Skeletal muscle cell (primary cell): ENCODE measurements at regions not wholly inside any gene's neighbourhood (a gene's known extent, or its start where the extent isn't known, plus 50 kb on each side); places are given as distances from the start of the nearest gene placed in this dataset.
"Not testable (repeated sequence)": the region's sequence is repeated elsewhere in the genome, so short reads cannot be mapped to it uniquely, and the experiment has no call there.

Source experiments
- DNase-seq: peaks from one replicate; pipeline ENCODE4 v3.0.0-alpha.2; 2010; ENCODE audit warnings: low read depth
- H3K4me3 ChIP-seq: 2 replicates; pipeline ENCODE4 v1.5.1; 2011; ENCODE audit warnings: low read depth, mild to moderate bottlenecking, control low read depth, low read length, moderate library complexity

DNA sequence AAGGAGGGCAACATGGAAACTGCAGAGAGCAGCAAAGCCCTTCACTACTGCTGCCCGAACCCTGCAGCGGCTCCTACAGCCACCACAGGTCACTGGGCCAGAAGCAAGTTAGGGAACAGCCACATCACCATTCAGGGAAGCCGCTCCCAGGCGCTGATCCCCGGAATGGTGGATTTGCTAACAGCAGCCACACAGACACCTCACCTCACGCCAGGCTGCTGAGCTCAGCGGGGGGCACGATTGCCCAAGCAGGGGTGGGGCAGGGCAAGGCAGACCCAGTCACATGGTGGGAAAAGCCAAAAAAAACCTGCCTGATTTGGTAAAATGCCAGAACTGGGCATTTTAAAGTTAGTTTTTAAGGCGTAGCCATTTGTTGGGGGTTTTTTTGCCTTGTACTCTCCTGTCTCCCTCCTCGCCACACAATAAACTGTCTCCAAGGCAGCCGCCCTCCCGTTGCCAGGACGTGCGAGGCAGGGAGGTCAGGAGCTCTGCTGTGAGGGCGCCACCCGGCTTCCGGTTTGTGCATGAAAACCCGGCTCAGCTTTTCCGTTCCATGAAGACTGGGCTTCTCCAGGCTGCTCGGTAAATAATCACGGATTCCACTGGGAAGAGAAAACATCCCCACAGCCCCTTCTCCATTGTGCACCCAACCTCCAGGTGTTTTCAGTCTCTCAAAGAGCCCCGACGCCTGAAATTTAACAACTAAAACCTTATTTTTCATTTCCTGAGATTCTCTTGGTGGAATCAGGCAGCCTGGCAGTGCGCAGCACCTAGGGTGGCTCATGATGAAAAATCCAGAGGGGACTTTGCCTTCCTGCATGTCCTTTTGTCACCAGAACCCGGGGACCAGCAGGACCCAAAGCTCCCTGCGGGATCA lies 453.5 kb downstream of the PREX1 start:
- H3K4me3 ChIP-seq, DNase-seq: not testable (repeated sequence)

DNA sequence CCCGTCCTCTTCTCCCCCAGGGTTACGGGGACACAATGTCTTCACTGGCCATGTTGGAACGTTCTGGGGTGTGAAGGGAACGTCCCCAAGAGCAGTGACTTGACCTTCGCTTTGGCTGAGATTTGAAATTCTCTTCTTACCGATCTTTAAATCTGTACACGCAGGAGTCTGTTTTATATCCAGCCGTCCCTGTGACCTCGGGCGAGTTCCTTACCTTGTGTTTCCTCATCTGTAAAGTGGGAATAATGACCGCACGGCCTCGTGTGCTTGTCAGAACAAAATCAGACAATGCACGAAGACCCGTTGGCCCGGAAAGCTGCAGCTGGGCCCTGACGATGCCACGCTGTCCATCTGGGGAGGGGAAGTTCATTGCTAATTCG lies 454.3 kb downstream of the PREX1 start:
- no peak overlapping the region for H3K4me3 ChIP-seq
- DNase-seq: no peak

DNA sequence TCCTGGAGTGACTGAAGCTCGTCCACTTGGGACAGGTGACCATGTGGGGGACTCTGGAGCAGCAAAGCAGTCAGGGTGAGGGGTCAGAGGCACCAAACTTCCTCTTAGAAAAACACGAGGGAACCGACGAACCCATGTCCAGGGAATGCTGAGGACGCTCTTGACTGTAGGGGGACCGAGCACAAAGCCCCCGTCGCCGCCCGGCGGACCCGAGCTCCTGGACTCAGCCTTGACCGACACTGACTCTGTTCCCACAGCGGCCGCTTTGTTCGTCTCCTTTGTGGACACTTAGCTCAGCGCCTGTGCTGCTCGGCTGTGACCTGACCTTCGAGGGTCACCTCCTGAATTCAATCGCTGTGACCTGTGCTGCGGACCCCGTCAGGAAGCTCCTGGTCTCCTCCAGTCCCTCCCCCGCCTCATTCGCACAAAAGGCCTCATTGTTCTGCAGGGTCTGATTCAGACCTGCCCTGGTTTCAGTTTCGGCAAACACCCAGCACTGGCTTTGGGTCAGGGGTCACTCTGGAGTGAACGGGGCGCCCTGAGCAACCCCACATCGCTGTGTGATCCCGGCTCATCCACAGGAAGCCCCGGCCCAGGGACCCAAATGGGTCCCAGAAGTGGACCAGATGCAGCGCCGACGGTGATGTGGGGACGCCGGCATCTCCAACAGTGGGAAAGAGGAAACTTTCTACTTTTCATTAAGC lies 454.8 kb downstream of the PREX1 start:
- not testable (repeated sequence) for H3K4me3 ChIP-seq, DNase-seq

DNA sequence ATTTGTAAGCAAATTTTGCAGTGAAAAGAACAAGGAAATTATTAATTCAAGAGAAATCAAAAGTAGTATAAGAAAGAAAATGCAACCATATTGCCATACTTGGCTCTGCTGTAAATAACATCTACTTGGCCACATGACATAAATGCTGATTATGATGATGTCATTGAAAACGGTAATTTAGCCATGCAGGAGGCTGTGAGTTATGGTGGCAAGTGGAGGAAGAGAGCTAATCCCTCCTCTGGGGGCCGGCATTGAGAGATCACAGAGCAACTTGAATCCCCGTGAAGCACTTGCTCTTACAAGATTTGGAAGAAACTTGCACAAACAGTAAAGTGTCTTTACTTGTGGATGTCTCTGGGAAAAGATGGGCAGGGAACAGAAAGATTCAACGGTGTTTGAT lies 456.6 kb downstream of the PREX1 start:
- H3K4me3 ChIP-seq: no peak overlapping the region
- DNase-seq: no peak

DNA sequence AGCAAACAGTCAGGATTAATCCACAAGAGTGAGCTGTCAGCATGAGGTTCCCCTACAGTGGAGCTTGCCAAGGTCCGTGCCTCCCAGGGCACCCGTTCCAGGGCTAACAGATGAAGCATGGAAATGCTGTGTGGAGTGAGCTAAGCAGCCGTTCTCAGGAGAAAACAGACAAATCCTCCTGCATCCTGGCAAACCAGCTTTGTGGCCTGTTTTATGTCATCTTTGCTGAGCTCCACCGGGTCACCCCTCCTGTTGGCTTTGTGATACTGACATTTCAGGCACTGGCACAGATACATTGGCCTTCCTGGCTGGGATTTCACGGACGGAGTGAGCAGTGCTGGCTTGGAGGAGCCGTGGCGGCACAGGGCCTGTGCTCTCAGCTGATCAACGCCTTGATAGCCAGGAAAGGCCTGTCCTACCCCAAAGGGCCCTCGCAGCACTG lies 459.2 kb downstream of the PREX1 start:
- H3K4me3 ChIP-seq, DNase-seq: not testable (repeated sequence)

DNA sequence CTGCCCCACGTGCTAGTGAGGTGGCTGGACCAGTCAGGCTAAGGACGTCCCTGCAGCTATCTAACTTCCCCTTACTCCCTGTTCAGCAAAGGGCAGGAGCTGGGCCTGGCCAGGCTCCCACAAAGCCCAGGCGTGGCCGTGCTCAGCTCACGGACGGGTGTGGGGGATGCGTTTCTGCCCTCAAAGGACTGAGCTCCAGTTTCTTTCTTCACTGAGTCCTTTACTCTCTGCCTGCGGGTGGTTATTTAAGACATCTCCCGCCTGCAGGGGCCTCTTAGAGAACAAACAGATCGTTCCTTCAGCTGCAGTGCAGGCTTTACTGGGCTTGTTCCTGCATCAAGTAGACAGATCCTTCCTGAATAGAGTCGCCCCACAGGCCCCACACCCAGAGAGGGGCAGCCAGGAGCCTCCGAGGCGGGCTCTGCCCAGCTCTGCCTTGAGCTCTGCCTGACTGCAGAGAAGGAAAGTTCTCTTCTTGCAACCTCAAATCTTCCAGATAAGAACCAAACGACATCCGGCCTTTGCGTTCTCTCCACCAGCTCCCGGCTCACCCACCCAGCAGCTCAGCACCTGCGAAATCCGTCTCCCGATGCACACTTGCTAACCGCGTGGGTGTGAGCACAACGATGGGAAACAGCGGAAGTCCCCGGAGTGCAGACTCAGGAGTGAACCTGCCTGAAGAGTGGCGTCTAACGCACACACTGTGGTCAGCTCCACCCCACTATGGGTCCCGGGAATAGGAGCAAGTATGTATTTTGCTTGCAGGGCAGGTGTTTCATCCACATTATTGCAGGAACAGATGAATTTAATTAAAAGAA lies 460.0 kb downstream of the PREX1 start:
- not testable (repeated sequence) for DNase-seq, H3K4me3 ChIP-seq

DNA sequence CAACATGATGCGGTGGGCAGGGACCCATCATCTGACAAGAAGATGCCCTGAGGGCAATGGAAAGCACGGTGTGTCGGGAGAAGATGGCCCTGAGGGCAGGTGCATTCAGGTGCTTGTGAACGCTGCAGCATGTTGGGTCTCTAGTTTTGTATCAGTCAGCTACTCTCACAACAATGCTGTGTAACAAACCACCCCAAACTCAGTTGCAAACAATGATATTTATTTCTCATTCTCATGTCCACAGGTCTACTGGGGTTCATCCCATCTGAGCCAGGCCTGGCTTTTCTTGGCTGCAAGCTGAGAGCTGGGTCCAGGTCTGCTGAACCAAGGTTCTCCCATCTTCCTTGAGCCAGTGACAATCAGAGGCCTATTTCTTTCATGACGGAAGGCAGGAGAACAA lies 461.6 kb downstream of the PREX1 start:
- no peak overlapping the region for H3K4me3 ChIP-seq
- no peak for DNase-seq

DNA sequence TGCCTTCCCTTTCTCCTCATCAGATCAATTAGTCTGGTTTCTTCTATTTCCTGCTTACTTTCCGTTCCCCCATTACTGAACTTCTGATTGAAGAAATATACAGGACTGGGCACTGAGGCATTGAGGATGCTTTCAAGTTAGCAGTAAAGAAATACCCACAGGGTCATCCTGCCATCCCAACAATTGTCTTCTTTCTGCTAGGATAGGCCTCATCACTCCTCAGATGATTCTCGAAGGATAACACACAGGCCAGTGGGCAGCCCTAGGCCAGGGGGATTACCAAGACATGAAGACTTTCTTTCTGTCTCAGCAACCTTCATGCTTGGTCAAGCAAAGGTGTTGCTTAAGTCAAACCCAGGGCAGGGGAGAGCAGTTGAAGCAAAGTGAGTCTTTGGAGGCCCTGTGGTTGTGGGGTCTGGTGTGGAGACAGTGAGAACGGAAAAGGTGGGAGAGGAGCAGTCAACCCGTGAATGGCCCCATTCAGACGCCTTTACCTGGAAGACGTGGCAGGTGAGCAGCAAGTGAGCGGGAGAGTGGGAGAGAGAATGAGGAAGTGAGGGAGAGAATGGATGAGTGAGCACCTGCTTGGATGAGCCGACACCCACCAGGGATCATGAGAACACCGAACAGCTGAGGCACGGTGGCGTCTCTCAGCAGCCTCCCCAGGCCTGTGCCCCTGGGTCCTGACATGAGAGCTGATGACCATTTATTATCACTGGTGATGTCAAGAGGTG lies 462.9 kb downstream of the PREX1 start:
- no peak for DNase-seq
- H3K4me3 ChIP-seq: no peak overlapping the region

DNA sequence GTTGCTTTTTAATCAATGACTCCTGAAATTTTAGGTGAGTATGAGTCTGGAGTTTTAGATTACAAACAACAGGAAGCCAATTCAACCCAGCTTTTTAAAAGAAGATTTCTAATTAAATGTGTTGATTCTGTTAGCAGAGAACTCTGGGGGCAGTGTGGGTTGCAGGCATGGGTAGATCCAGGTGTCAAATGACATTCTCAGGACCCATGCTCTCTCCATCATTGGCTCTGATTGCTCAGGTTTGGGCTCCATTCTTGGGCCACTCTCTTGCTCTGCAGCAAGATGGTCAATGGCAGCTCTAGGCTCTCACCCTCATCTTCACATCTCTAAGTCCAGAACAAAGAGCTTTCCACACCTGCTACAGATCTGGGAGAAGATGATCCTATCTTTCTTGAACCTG lies 463.7 kb downstream of the PREX1 start:
- no peak for DNase-seq
- H3K4me3 ChIP-seq: no peak overlapping the region

DNA sequence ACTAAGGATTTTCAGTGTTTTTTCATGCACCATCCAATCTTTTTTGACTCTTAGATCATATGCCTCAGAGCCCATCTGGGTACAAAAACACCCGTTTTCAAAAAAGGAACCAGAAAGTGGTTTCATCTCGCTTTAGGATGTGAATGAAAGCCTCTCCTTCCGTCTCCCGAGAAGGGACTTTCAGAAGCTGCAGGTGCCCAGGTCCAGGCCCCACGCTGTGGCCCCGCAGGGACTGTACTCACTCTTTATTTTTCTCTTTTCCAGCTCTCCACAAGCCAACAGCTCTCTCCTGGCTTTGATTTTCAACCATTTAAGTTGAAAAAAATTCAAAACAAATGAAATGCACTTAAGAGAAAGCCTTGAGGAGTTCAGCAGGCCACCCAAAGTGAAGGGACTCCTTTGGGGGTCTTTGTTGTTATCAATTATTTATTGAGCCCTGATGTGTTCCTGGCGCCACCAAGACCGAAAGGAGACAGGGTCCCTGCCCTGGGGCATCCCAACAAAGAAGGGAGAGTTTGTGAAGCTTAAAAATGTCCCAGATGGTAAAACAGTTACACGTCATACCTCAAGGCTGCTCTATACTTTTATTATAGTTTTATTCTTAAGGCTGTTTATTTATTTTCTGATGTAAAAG lies 467.3 kb downstream of the PREX1 start:
- DNase-seq: no peak
- no peak overlapping the region for H3K4me3 ChIP-seq

DNA sequence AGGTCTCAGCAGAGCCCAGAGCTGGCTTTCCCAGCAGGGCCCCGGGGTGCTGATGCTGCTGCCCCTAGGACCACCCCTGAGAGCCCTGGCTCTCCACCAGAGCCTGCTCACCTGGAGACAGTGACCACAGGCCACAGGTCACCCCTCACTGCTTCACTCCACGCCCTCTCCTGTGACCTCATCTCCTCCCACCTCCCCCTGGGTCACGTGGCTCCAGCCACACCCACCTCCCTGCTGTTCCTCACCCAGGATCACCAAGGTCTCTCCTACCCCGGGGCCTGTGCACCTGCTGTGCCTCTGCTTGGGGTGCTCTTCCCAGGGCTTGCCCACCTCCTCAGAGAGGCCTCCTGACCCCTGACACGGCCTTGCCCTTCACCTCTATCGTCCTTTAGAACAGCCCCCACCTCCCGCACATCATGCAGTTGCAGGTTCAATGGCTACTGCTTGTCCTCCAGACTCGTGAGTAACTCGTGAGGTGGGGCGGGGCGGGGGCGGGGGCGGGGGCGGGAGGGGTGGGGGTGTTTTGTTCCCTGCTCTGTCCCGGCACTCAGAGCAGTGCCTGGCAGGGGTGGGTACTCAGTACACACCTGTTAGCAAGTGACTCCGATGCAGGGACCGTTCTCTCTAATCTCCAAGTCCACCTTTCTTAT lies 468.0 kb downstream of the PREX1 start:
- no peak for DNase-seq
- H3K4me3 ChIP-seq: no peak overlapping the region

DNA sequence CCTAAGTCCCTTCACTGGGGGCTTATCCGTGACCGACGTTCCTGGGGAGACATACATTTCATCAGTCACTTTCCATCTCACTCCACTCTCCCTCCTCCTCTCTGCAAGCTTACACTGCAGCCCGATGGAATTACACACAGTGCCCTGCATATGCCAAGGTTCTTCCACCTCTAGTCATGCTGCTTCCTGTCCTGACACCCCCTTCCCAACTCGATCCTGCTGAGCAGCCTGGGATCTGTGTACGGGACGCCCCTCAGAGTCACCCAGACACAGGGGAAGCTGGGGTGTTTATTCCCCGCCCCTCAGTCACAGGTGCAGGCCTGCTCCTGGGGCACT lies 468.8 kb downstream of the PREX1 start:
- H3K4me3 ChIP-seq, DNase-seq: not testable (repeated sequence)

DNA sequence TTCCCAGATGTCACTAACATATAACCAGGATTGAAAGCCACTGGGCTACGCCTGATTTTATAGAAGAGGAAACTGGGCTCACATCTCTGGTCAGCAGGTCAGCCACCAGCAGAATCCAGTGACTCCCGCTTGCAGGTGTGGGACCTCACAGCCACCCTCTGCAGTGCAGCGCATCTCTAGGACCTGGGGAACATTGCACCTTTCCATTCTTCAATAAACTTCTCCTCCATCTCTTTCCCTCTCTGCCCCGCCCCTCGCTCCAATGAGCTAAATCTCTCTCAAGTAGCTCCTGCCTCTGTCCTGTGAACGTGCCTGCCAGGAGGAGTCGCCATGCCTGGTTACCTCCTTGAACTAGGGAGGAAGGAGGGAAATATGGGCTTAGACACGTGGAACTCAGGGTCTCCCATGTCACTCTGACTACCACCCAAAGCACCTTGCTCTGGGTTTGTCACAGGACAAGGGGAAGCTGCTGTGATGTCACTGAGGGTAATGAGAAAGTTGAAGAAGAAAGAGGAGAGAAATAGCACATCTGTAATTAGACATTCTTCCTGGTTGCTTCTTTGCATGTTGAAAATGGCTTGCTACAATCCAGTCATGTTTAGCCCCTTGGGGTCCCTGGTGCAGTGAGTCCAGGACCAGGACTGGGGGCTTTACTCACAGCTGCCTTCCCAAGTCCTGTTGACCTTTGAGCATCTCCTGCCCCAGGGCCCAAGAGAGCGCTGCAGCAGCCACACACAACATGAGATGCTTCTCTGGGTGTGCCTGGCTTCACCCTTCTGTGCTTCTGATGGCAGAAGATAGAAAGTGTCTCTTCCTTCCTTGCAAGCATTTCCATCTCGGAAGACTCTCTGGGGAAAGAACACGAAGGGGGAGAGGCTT lies 469.4 kb downstream of the PREX1 start:
- no peak for DNase-seq
- H3K4me3 ChIP-seq: no peak overlapping the region

DNA sequence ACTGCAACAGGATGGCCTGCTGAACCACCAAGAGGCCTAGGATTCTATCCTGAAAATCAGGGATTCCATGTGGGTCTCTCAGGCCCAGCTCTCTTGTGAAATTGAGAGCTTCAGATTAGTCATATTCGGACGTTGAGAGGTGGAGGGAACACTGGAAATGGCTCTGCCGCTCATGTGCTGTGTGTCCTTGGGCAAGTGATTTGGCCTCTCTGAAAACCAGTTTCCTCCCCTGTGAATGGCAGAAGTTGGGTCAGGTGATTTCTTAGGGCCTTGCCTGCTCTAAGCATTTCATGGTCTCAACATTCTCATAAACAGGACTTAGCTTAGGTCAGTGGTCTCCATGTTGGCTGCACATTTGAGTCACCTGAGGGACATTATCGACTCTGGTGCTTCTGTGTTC lies 470.1 kb downstream of the PREX1 start:
- H3K4me3 ChIP-seq: no peak overlapping the region
- DNase-seq: no peak

DNA sequence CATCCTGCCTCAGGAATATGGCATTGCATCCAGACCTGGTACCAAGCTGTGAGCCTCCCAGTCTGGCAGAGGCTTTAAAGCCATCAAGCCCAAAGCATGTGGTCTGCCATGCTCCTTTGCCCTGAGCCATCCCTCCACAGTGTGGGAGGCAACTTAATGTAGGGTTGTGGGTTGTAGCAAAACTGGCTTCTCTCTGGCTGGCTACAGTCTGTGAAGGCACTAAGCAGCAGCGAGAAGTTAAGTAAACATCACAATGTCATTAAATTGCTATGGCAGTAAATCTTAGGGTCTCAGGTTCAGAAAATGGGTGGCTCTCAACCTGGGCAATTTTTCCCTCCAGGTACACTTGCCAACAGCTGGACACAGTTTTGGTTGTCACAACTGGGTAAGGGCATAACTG lies 472.9 kb downstream of the PREX1 start:
- H3K4me3 ChIP-seq: no peak overlapping the region
- no peak for DNase-seq

DNA sequence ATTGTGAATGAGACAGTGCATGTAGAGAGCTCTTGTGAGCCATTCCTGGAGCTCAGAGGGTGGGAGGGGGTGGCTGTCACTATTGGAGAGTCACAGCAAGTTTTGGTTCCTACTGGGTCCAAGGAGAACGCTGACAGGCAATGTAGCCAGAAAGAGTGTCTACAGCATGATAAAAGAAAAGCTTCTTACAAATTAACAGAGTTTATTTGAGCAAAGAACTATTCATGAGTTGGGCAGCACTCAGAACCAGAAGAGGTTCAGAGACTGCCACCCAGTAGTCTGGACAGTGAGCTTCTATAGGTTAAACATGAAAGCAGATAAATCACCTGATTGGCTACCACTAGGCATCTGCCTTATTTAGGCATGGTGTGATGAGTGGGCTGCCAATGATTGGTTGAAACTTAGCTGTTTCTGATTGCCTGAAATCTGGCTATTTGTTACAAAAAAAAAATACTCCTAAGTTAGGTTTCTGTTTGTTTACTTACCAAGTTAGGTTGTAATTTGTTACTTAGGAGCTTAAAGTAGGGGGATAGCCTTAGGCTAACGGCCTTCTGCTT lies 473.4 kb downstream of the PREX1 start:
- no peak overlapping the region for H3K4me3 ChIP-seq
- no peak for DNase-seq

DNA sequence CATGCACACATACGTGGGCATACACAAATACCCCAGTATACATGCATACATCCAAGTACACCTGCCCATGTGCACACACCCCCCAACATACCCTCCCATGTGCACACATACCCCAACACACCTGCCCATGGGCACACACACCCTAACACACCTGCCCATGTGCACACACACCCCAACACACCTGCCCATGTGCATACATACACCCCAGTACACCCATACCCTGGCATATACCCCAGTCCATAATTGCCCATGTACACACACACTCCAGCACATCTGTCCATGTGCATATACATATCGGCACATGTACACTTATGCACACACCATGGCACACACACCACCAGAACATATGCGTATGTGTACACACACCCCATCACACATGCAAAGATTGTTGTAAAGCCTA lies 475.2 kb downstream of the PREX1 start:
- no peak overlapping the region for H3K4me3 ChIP-seq
- DNase-seq: no peak
